Karpas-422 (cell line): ENCODE measurements at regions not wholly inside any gene's neighbourhood (a gene's known extent, or its start where the extent isn't known, plus 50 kb on each side); places are given as distances from the start of the nearest gene placed in this dataset.

ENCODE experiments used
- DNase-seq: peaks from one replicate; pipeline ENCODE4 v3.0.0-alpha.2; 2015
- H2AFZ ChIP-seq: fragments of 200-600 bp; sonication (generic); 2 replicates; pipeline ENCODE4 v1.6.1; 2014; ENCODE audit warnings: antibody characterized with exemption, low read length, mixed read lengths
- H3K27ac ChIP-seq: fragments of 200-600 bp; sonication (generic); 2 replicates; pipeline ENCODE4 v1.5.1; 2014; ENCODE audit warnings: mild to moderate bottlenecking, low read length, moderate library complexity
- H3K27me3 ChIP-seq: fragments of 200-600 bp; sonication (generic); 2 replicates; pipeline ENCODE4 v1.6.1; 2014; ENCODE audit warnings: low read length, mixed read lengths
- H3K36me3 ChIP-seq: fragments of 200-600 bp; sonication (generic); 2 replicates; pipeline ENCODE4 v1.6.1; 2014; ENCODE audit warnings: low read length, mixed read lengths; ENCODE audit not compliant: insufficient read depth
- H3K4me1 ChIP-seq: fragments of 200-600 bp; sonication (generic); 2 replicates; pipeline ENCODE4 v1.6.1; 2014; ENCODE audit warnings: mild to moderate bottlenecking, low read length, mixed read lengths
- H3K4me2 ChIP-seq: fragments of 200-600 bp; sonication (generic); 2 replicates; pipeline ENCODE4 v1.6.1; 2014; ENCODE audit warnings: low read length, low read depth, mild to moderate bottlenecking; ENCODE audit not compliant: poor library complexity, severe bottlenecking
- H3K4me3 ChIP-seq: fragments of 200-600 bp; sonication (generic); 2 replicates; pipeline ENCODE4 v1.5.1; 2014; ENCODE audit warnings: mild to moderate bottlenecking, antibody characterized with exemption, low read length, mixed read lengths
- H3K79me2 ChIP-seq: fragments of 200-600 bp; sonication (generic); 2 replicates; pipeline ENCODE4 v1.6.1; 2014; ENCODE audit warnings: mild to moderate bottlenecking, low read length, mixed read lengths
- H3K9ac ChIP-seq: fragments of 200-600 bp; sonication (generic); 2 replicates; pipeline ENCODE4 v1.6.0; 2014; ENCODE audit warnings: low read length
- H3K9me2 ChIP-seq: fragments of 200-600 bp; sonication (generic), shearing (Covaris generic); replicated peaks from 2 replicates; pipeline ENCODE4 v1.6.0; 2014; ENCODE audit warnings: mild to moderate bottlenecking, low read length, moderate library complexity; ENCODE audit not compliant: insufficient read depth
- H3K9me3 ChIP-seq: fragments of 300-700, 200-600 bp; sonication (generic); 2 replicates; pipeline ENCODE4 v1.6.1; 2014; ENCODE audit warnings: low read length, mixed read lengths
- H4K20me1 ChIP-seq: fragments of 200-600 bp; sonication (generic); 2 replicates; pipeline ENCODE4 v1.6.1; 2014; ENCODE audit warnings: mild to moderate bottlenecking, antibody characterized with exemption, low read length, low read depth; ENCODE audit not compliant: insufficient read depth

DNA sequence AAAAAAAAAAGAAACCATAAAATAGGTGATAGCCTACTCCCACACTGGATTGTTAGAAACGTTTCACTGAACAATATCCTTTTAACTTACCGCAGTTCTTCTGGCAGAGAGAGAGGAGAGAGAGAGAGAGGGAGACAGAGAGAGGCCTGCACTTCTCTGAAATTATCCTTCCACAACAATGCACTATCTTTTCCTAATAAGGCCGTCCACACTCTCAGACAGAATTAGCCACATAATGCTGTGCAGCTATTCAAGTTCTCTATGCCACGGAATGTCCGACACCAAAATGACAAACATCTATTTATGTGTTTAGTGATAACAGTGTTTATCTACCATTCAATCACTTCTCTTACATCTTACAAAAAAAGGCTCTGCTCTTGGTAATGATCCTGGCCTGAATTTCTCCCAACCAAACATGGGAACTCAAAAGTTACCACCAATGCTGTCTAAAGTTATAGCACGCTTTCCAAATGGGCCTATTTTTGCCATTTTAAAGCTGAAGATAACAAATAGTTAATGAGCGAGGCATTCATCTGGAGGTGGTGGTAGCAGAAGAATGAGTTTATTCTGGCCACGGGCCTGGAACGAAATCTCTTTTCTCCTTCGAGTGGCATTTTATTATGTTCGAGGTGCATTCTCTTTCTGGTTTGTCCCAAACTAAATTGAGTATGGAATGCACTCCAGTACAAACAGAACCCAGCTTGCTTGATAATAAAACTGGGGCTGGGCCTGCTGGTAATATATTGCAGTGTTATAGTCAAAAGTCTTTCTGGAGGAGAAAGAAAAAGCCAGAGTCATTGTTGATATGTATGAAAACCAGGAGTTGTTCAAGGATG, 160.2 kb upstream of the SVIL start:
- H3K79me2 ChIP-seq: no peaks in the 10 kb centered on the region
- no peak overlapping the region for H3K4me3 ChIP-seq
- H3K27me3 ChIP-seq: no peaks in the 10 kb centered on the region
- H3K4me1 ChIP-seq: no peaks in the 10 kb centered on the region
- no peaks in the 10 kb centered on the region for H3K9me2 ChIP-seq
- no peak for DNase-seq
- H3K9me3 ChIP-seq: no peaks in the 10 kb centered on the region
- no peaks in the 10 kb centered on the region for H4K20me1 ChIP-seq
- no peak overlapping the region for H3K27ac ChIP-seq
- H3K9ac ChIP-seq: no peak overlapping the region
- H2AFZ ChIP-seq: no peak overlapping the region
- no peaks in the 10 kb centered on the region for H3K36me3 ChIP-seq
- H3K4me2 ChIP-seq: no peak overlapping the region

DNA sequence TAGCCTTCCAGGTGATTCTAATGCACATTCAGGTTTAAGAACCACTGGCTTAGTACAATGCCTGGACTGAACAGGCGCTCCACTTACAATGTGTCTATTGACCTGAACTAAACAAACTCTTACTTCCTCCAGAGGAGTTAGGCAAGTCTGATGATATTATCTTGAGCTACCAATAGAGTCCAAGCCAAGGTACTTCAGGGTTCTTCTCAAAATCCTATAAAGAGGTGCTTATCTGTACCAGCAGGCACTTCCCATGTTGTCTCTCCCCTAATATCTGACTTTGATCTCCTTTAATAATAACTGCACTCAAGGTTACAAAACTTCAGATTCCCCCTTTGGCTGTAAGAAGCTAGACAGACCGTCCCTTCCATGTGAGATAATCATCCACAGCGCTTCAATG, 157.0 kb upstream of the SVIL start:
- Histone ChIP-seq H3K36me3 (no peaks in the 10 kb centered on the region), H3K4me3 (no peak overlapping the region), H3K9ac (no peak overlapping the region), H3K4me2 (no peak overlapping the region), H3K4me1 (no peaks in the 10 kb centered on the region), H2AFZ (no peak overlapping the region), H3K27ac (no peak overlapping the region), H3K79me2 (no peaks in the 10 kb centered on the region), H4K20me1 (no peaks in the 10 kb centered on the region), H3K9me3 (no peaks in the 10 kb centered on the region), H3K9me2 (no peaks in the 10 kb centered on the region), H3K27me3 (no peaks in the 10 kb centered on the region)
- DNase-seq: no peak

DNA sequence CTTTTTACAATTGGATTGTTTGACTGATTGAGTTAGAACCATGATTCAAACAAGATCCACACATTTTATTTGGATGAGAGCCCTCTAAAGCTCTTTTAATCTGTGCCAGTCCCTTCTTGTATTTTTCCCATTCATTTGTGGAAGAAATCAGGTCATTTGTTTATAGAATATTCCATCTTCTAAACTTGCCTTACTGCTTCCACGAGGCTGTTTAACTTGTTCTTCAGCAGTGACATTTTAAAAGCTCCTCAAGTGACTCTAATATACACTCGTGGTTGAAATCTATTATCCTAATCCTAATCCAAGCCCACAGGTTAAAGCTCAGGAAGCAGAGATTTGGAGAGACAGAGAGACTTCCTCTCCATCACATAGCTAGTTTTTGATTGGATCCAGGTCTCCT, 155.4 kb upstream of the SVIL start:
- Histone ChIP-seq H3K9me3 (no peaks in the 10 kb centered on the region), H4K20me1 (no peaks in the 10 kb centered on the region), H3K27ac (no peak overlapping the region), H3K36me3 (no peaks in the 10 kb centered on the region), H2AFZ (no peak overlapping the region), H3K4me1 (no peaks in the 10 kb centered on the region), H3K27me3 (no peaks in the 10 kb centered on the region), H3K4me3 (no peak overlapping the region), H3K9me2 (no peaks in the 10 kb centered on the region), H3K4me2 (no peak overlapping the region), H3K9ac (no peak overlapping the region), H3K79me2 (no peaks in the 10 kb centered on the region)
- DNase-seq: no peak

DNA sequence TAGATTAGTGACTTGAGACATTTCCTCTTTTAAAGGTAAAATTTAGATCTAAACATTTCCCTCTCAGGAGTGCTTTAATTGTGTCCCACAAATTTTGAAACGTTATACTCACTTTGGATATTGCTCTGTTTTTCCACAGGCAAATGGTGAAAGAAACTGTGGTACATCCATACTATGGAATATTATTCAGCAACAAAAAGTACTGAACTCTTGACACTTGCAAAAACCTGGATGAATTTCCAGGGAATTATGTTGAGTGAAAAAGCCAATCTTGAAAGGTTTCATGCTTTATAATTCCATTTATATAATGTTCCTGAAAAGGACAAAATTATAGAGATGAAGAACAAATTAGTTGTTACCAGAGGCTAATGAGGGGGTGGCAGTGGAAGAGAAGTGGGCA, 153.3 kb upstream of the SVIL start:
- no peak for DNase-seq
- no peaks in the 10 kb centered on the region for H3K9me3 ChIP-seq
- no peaks in the 10 kb centered on the region for H4K20me1 ChIP-seq
- no peaks in the 10 kb centered on the region for H3K79me2 ChIP-seq
- H3K9me2 ChIP-seq: no peaks in the 10 kb centered on the region
- no peaks in the 10 kb centered on the region for H3K27me3 ChIP-seq
- H3K9ac ChIP-seq: no peak overlapping the region
- no peak overlapping the region for H3K27ac ChIP-seq
- H3K4me2 ChIP-seq: no peak overlapping the region
- H3K36me3 ChIP-seq: no peaks in the 10 kb centered on the region
- no peaks in the 10 kb centered on the region for H3K4me1 ChIP-seq
- no peak overlapping the region for H2AFZ ChIP-seq
- H3K4me3 ChIP-seq: no peak overlapping the region

DNA sequence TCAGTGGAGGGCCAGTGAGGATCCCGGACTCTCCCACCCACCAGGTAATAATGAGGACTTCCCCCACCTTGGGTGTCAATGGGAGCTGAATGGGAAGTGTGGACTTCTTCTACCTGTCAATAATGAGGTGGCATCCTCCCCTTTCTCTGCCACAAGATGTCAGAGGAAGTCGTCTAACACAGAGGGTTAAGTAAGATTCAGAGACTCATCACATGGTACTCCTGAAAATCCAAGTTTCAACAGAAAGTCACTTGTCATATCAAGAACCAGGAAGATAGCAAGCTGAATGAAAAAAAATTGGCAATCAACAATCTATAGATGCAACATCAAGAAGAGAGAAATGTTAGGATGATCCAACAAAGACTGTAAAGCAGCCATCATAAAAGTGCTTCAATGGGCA, 150.9 kb upstream of the SVIL start:
- no peaks in the 10 kb centered on the region for H4K20me1 ChIP-seq
- H3K79me2 ChIP-seq: no peaks in the 10 kb centered on the region
- no peaks in the 10 kb centered on the region for H3K9me3 ChIP-seq
- no peak overlapping the region for H3K4me3 ChIP-seq
- H3K9me2 ChIP-seq: no peaks in the 10 kb centered on the region
- no peaks in the 10 kb centered on the region for H3K27me3 ChIP-seq
- H2AFZ ChIP-seq: no peak overlapping the region
- no peak overlapping the region for H3K27ac ChIP-seq
- no peaks in the 10 kb centered on the region for H3K36me3 ChIP-seq
- no peak overlapping the region for H3K9ac ChIP-seq
- H3K4me2 ChIP-seq: no peak overlapping the region
- DNase-seq: no peak
- H3K4me1 ChIP-seq: no peaks in the 10 kb centered on the region

DNA sequence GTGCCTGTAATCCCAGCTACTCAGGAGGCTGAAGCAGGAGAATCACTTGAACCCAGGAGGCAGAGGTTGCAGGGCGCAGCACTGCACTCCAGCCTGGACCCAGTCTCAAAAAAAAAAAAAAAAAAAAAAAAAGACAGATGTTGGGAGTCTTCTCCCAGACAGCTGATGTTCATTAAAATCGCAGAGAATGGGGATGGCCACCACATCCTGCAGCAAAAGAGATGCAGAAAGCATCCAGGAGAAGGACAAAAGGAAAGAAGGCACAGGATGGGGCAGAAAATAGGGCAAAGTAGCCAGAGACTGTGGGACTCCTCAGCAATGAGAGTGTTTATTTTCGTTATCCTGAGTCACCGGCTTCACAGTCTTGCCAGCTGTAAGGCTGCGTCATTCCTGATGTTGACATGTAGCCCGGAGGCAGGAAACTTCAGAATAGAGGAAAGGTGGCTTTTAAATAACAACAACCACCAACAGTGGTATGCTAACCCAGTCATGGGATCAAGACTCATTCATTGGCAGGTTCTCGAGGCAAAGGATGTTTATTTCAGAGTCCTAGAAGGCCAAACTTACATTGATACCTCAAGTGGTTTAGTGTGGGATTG, 149.5 kb upstream of the SVIL start:
- Histone ChIP-seq H3K9me3 (no peaks in the 10 kb centered on the region), H3K27me3 (no peaks in the 10 kb centered on the region), H3K36me3 (no peaks in the 10 kb centered on the region), H3K4me3 (no peak overlapping the region), H4K20me1 (no peaks in the 10 kb centered on the region), H2AFZ (no peak overlapping the region), H3K79me2 (no peaks in the 10 kb centered on the region), H3K27ac (no peak overlapping the region), H3K9me2 (no peaks in the 10 kb centered on the region), H3K9ac (no peak overlapping the region), H3K4me1 (no peaks in the 10 kb centered on the region), H3K4me2 (no peak overlapping the region)
- no peak for DNase-seq

DNA sequence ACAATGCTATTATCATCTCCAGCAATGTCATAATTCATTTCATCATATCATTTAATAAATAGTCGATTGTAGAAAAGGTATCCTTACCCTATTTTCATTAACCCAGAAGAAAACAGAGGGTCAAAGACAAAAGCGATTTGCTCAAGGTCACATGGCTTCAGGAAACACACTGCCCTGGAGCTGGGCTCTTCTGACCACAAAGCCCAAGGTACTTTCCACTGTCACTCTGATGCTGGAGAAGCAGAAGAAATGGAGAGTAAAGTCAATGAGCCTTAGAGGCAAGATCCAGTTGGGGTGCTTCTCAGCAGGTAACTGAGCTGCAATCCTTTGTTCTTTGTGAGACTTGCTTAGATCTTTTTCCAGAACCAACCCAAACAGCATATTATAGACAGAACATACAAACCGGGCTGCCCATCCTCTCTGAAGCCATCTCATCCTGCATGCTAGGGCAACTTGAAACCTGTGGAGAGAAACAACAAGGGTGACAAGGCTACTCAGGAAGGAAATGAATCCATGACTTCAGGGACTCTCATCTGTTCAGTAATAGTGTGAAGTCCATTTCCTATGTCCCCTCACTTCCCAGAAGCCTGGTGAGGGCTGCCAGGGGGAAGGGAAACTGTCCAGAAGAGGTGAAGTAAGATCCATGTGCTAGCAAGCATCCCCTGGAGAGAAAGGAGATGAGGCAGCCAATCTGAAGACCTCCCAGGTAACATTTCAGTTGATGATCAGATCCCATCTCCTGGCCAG, 148.6 kb upstream of the SVIL start:
- no peak for DNase-seq
- H3K9me3 ChIP-seq: no peaks in the 10 kb centered on the region
- H3K27me3 ChIP-seq: no peaks in the 10 kb centered on the region
- no peak overlapping the region for H3K9ac ChIP-seq
- H3K4me2 ChIP-seq: no peak overlapping the region
- H3K36me3 ChIP-seq: no peaks in the 10 kb centered on the region
- no peak overlapping the region for H3K27ac ChIP-seq
- no peaks in the 10 kb centered on the region for H4K20me1 ChIP-seq
- H3K79me2 ChIP-seq: no peaks in the 10 kb centered on the region
- H3K4me3 ChIP-seq: no peak overlapping the region
- H3K9me2 ChIP-seq: no peaks in the 10 kb centered on the region
- no peak overlapping the region for H2AFZ ChIP-seq
- H3K4me1 ChIP-seq: no peaks in the 10 kb centered on the region

DNA sequence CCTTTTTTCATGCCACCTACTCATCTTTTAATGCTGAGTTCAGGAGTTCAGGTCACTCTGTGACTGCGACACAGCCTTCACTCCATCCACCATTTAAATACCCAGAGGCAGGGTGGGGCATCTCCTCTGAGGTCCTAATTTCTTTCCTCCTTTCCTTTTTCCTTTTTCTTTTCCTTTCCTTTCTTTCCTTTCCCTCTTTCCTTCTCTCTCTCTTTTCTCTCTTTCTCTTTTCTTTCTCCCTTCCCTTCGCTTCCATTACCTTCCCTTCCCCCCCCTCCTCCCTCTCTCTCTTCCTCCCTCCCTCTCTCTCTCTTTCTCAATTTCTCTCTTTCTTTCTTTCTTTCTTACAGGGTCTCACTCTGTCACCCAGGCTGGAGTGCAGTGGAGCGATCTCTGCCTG, 145.9 kb upstream of the SVIL start:
- H3K4me2 ChIP-seq: no peak overlapping the region
- no peak for DNase-seq
- H3K9ac ChIP-seq: no peak overlapping the region
- H3K27ac ChIP-seq: no peak overlapping the region
- H3K4me1 ChIP-seq: no peaks in the 10 kb centered on the region
- no peaks in the 10 kb centered on the region for H3K27me3 ChIP-seq
- no peaks in the 10 kb centered on the region for H3K36me3 ChIP-seq
- H3K79me2 ChIP-seq: no peaks in the 10 kb centered on the region
- H3K9me3 ChIP-seq: no peaks in the 10 kb centered on the region
- no peak overlapping the region for H2AFZ ChIP-seq
- H3K9me2 ChIP-seq: no peaks in the 10 kb centered on the region
- no peaks in the 10 kb centered on the region for H4K20me1 ChIP-seq
- H3K4me3 ChIP-seq: no peak overlapping the region
